Glomerular visceral epithelial cell (primary cell): ENCODE measurements at regions not wholly inside any gene's neighbourhood (a gene's known extent, or its start where the extent isn't known, plus 50 kb on each side); places are given as distances from the start of the nearest gene placed in this dataset.
"Not testable (repeated sequence)": the region's sequence is repeated elsewhere in the genome, so short reads cannot be mapped to it uniquely, and the experiment has no call there.

Experiments used
- DNase-seq: peaks from one replicate; pipeline ENCODE4 v3.0.0-alpha.2; 2016; ENCODE audit errors: extremely low spot score

DNA sequence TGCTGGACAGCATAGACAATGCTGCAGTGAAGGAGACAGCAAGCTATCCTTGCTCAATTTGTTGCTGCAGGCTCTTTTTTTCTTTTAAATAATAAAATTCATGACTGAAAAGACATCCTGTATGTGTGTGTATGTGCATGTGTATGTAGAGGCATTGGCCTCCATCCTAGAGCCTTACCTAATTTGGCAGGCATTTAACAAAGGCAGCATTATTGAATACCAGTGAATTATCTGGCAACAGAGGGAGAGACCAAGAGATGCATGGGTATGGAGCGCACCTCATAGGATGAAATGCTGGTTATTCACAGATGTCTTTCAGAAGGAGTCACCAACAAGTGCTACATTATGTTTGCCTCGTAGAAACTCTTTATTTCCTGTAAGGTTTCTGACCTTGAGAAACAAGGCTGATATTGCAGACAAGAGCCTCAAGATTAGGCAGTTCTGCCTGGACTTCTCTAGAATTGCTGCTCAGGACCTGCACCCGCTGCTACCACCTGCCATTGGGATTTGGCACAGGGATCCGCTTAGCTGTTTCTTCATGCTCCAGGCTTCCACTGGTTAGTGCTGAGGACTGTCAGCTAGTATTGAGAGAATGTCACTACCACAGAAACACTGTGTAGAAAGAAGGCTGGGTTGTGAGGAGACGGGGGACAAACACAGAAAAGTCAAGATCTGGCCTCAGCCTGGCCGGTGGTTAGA lies 247.7 kb upstream of the RFX3 start:
- no peak for DNase-seq

- DNase-seq, result no peak
These were observed 243.8 kb upstream of the RFX3 start for GRCh38 chr9:3769646-3770045.

GRCh38 chr9:3768712-3769457 lies 243.1 kb upstream of the RFX3 start:
- DNase-seq, result no peak

DNA sequence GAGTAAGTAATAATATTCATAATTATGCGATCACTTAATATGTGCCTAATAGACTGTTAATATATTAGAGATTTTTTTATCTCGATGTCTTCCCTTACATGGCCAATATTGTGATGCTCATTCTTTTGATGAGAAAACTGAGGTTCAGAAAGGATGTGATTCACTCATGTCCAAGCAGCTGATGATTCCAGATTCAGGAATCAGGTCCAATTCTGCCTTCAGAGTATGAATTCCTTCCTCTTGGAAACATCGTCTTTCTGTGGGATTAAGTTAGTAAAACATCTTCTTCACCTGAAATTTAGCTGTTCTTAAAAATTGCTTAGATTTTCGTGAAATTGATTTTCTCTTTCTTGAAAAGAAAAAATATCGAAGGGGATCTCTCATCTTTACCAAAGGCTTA lies 242.5 kb upstream of the RFX3 start:
- no peak for DNase-seq

- DNase-seq, result no peak
These were observed 236.3 kb upstream of the RFX3 start for GRCh38 chr9:3762076-3762475.

DNA sequence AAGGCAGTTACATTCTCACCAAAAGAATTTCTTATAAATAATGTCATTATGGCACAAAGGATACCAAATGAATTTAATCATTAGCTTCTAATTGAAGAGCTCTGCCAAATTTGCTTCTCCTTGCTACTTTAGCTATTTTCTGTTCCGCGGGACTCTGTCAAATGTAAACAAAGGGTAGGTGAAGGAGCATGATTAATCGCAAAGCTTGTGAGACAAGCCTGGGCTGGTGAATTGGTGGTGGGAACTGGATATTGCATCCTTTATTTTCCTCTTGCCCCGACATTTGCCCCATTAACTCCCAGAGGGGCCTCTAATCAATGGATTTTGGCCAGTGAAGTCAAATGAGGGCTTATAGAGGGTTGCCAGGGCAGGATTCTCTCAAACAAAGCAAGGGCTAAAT lies 234.2 kb upstream of the RFX3 start:
- DNase-seq, result peak; percentile 21

GRCh38 chr9:3758816-3759576 lies 233.2 kb upstream of the RFX3 start:
- no peak for DNase-seq

DNA sequence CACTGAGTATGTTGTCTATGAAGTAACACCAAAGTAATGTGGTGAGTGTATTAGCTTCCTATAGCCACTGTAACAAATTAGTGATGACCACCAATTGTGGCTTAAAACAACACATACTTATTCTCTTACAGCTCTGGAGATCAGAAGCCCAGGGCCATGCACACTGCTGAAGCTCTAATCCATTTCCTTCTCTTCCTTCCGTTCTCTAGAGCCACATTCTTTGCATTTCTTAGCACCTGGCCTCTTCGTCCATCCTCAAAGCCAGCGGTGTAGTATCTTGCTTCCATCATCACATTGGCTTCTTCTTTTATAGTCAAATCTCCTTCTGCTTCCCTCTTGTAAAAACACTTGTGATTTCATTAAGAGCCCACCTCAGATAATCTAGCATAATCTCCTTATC lies 230.3 kb upstream of the RFX3 start:
- no peak for DNase-seq

GRCh38 chr9:3751125-3751758 lies 225.4 kb upstream of the RFX3 start:
- DNase-seq, result peak; percentile 83

DNA sequence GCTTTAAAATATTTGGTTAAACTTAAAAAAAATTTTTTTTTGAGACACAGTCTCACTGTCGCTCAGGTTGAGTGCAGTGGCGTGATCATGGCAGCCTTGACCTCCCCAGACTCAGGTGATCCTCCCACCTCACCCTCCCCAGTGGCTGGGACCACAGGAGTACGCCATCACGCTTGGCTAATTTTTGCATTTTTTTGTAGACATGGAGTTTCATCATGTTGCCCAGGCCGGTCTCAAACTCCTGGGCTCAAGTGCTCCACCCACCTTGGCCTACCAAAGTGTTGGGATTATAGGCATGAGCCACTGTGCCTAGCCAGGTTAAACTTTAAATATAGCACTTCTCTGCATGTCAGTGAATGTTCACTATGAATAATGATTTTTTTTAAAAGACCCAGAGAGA lies 224.5 kb upstream of the RFX3 start:
- peak; percentile 24 for DNase-seq

DNA sequence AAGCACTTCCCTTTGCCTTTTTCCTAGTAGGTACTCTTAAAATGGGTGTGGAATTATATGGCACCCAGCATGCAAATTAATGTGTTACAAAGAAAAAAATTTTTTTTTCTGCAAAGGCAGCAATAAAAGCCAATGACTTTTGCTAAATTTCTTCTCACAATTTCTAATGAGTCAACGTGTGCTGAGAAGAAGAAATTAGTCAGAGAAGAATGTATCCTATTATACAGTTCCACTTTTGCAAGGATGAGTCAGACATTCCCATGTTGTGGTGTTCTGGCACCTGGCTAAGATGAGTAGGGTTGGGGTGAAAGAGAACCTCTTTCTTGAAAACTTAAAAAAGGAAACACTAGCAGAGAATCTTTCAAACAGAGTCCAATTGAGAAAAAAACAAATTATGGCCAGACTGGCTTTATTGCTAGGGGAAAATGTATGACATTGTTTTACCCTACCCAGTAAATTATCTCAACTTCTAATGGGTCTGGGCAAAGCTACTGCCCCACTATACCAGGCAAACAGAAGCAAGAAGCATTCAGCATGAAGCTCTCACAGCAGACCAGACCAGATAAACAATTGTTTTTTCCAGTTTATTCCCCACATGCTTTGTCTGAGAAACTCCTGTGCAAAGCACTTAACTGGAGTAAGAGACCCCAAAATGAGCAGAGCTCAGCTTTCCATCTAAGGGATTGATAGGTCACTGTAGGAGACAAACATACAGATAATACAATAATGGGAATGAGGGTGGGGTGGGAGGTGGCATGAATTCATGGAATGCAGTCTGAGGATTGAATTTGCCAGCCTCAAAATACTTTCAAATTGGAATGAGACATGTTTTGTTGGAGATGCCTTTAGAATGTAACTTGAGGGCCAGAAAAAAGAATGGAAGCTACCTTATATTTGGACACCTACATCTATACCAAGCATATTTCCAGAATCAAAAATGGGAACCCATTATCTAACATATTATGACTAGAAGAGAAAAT lies 220.8 kb upstream of the RFX3 start:
- peak; percentile 86 for DNase-seq

DNA sequence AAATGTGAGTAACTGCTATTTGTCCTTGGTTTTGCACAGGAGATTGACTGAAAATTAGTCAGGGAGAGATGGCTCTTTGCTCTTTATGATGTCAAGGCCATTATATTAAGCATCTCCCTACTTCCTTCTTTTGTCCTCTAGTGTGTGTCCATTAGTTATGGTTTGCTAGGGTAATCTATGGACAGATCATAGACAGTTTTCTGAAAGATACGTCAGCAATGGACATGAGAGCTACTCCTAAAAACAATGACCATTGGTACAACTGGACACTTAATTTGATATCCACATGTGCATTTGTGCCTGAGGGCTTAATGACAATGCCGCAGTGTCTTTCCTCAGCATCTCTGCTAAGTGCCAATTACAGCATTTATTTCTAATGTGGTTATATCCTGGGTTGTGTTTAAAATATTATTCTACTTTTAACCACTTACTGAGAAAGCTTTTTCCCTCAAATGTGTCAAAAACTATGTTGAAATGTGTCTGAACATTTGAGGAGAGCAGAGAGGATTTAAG lies 218.2 kb upstream of the RFX3 start:
- no peak for DNase-seq

GRCh38 chr9:3742586-3742985 lies 216.8 kb upstream of the RFX3 start:
- DNase-seq, result no peak

DNA sequence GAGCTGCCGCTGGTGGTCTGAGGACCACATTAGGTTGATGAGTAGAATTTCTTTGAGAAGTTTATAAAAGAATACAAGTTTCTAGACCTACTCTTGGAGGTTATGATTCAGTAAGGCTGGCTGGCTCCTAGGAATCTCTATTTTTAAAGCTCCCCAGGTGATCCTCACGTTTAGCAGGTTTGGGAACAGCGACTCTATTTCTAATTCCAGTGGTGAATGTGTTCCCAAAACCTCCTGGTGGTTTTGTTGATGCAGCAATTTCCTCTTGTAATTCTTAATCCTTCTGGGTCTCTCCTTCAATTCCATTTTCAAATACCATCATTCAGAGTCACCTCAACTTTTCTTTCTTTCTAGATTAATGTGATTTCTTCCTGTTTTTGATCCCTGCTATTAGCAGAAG lies 215.9 kb upstream of the RFX3 start:
- no peak for DNase-seq

DNA sequence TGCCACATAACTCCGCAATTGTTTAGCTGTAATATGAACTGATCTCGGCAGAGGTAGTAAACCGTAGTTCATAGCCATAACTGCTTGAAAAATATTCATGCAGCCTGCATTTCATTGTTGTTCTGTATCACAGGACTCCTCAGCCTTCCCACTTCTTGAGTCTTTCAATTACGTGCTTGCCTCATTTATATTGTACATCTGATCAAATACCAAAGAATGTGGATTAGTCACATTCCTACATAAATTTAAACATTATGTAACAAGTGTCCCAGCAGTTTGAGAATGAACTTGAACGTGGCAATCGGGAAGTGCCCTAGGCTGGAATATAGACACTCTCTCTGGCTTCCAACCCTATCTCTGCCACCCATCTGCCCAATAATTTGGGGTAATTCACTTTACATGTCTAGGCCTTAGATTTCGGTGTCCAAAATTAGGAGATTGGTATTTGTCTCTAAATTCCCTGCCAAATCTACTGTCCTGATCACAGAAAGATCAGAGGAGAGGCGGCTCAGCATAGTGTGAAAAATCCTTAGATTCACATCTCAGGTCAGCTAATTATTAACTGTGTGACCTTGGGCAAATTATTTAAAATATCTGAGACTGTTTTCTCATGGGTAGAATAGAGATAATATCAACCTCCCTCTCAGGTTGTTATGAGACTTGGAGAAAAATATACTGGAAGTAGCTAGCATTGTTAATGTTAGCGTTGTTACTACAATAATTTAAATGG lies 215.1 kb upstream of the RFX3 start:
- no peak for DNase-seq

GRCh38 chr9:3736161-3736560 lies 210.4 kb upstream of the RFX3 start:
- no peak for DNase-seq

DNA sequence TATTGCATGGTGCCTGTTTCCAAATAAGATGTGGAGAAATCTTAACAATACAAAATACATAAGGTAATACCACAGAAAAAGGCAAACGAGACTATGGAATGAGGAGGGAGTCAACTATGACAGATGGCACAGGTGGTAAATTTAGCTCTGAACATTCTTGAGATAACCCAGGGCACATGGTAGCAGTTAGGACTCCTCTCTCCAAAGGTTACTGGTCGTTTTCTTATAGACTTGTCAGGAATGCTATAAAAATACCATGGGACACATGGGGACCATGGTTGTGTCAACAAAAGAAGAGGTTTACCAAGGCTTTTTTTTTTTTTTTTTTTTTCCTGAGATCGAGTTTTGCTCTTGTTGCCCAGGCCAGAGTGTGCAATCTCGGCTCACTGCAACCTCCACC lies 209.4 kb upstream of the RFX3 start:
- DNase-seq, result no peak

DNA sequence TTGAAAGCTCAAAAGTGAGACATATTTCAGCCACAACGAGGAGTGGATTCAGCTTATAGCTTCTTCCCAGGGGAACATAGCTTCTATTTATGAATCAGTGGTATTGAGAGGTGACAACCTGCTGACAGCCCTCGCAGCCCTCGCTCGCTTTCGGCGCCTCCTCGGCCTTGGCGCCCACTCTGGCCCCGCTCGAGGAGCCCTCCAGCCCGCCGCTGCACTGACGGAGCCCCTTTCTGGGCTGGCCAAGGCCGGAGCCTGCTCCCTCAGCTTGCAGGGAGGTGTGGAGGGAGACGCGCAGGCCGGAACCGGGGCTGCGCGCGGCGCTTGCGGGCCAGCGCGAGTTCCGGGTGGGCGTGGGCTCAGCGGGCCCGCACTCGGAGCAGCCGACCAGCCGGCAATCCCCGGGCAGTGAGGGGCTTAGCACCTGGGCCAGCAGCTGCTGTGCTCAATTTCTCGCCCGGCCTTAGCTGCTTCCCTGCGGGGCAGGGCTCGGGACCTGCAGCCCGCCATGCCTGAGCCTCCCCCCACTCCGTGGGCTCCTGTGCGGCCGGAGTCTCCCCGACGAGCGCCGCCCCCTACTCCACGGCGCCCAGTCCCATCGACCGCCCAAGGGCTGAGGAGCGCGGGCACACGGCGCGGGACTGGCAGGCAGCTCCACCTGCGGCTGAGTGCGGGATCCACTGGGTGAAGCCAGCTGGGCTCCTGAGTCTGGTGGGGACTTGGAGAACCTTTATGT lies 207.9 kb upstream of the RFX3 start:
- DNase-seq, result not testable (repeated sequence)

GRCh38 chr9:3733039-3733408 lies 207.2 kb upstream of the RFX3 start:
- DNase-seq, result no peak
